Sigmoid colon (tissue), 6 donors: ENCODE measurements at regions not wholly inside any gene's neighbourhood (a gene's known extent, or its start where the extent isn't known, plus 50 kb on each side); places are given as distances from the start of the nearest gene placed in this dataset.
"Not testable (repeated sequence)": the region's sequence is repeated elsewhere in the genome, so short reads cannot be mapped to it uniquely, and the experiment has no call there.

ENCODE experiments used
- DNase-seq: peaks from one replicate; pipeline ENCODE4 v3.0.0-alpha.2; 2019
- H3K27ac ChIP-seq, 4 donors: fragments of 200-600 bp; sonication (generic); one replicate each; pipeline ENCODE4 v1.5.1; 2016 to 2019; ENCODE audit warnings: mild to moderate bottlenecking in 1 of 4
- H3K27me3 ChIP-seq, 3 donors: fragments of 200-600 bp; sonication (generic); one replicate each; pipeline ENCODE4 v1.5.1; 2019; ENCODE audit warnings: mild to moderate bottlenecking in 1 of 3
- H3K36me3 ChIP-seq, 4 donors: fragments of 200-600 bp; sonication (generic); one replicate each; pipeline ENCODE4 v1.5.1; 2016 to 2019
- H3K4me1 ChIP-seq, 4 donors: fragments of 200-600 bp; sonication (generic); one replicate each; pipeline ENCODE4 v1.5.1; 2017 to 2019
- H3K4me3 ChIP-seq, 4 donors: fragments of 200-600 bp; sonication (generic); one replicate each; pipeline ENCODE4 v1.5.1; 2017 to 2019; ENCODE audit warnings: mild to moderate bottlenecking in 2 of 4, moderate library complexity in 1 of 4
- H3K9me3 ChIP-seq, 4 donors: fragments of 200-600 bp in 3 of 4; sonication (generic) in 3 of 4; one replicate each; pipeline versions ENCODE4 v1.5.1 to v1.6.1; 2013 to 2019
- EP300 ChIP-seq, 4 donors: sonication (generic); formaldehyde crosslinking; IDR thresholded peaks; one replicate each; pipeline ENCODE4 v1.6.1; 2017; ENCODE audit warnings: antibody characterized with exemption in 4 of 4
- POLR2A ChIP-seq, 2 donors: fragments of 450-650 bp; IDR thresholded peaks; one replicate each; pipeline ENCODE4 v1.6.1; 2016; ENCODE audit warnings: antibody characterized with exemption in 2 of 2, mild to moderate bottlenecking in 2 of 2, moderate library complexity in 2 of 2
- POLR2AphosphoS5 ChIP-seq, 4 donors: sonication (generic); formaldehyde crosslinking; IDR thresholded peaks; one replicate each; pipeline ENCODE4 v1.6.1; 2017; ENCODE audit warnings: antibody characterized with exemption in 4 of 4
- WGBS, 2 donors: extraction: QIAGEN DNeasy Blood & Tissue Kit; methylation state at CpG; one replicate each; pipeline ENCODE4 v1.1.7; 2013; 5-methylcytosine and 5-hydroxymethylcytosine counted together
- intact Hi-C: fragments of 100-400 bp; cut with DNase I; formaldehyde crosslinking; loops from one replicate; pipeline ENCODE4 v1.15.1; 2023
- TF ChIP-seq, protein P1 (sequence below), 4 experiments: fragments of 450-650 bp in 3 of 4; fragments of 200-600 bp in 1 of 4; IDR thresholded peaks; one replicate each; pipeline ENCODE4 v1.5.1; 2016 to 2019; ENCODE audit warnings: antibody characterized with exemption in 4 of 4, mild to moderate bottlenecking in 3 of 4, moderate library complexity in 2 of 4
- donor health status: healthy with polysubstance abuse.
- donor health status: healthy.

DNA sequence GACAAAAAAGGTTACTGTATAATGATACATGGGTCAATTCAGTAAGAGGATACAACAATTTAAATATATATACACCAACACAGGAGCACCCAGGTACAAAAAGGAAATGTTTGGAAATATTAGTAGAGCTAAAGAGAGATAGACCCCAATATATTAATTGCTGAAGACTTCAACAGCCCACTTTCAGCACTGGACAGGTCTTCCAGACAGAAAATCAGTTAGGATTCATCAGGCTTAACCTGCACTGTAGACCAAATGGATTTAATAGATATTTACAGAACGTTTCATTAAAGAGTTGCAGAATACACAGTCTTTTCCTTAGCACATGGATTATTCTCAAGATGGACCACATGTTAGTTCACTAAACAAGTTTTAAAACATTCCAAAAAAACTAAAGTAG lies 845.9 kb upstream of the GBE1 start:
- WGBS, 2 donors: 73 to 85% methylated on average over 1 of the region's 1 CpG
- H3K27ac ChIP-seq: no peak overlapping the region
- no peak overlapping the region for H3K4me3 ChIP-seq
- H3K9me3 ChIP-seq: no peaks in the 10 kb centered on the region
- H3K27me3 ChIP-seq: no peaks in the 10 kb centered on the region
- H3K4me1 ChIP-seq: no peaks in the 10 kb centered on the region
- H3K36me3 ChIP-seq: no peaks in the 10 kb centered on the region
- no peak for DNase-seq
- intact Hi-C loops: no loop called here
- no peak for TF ChIP-seq POLR2AphosphoS5 (IDR thresholded peaks at IDR 0.05)
- TF ChIP-seq, protein P1, sequence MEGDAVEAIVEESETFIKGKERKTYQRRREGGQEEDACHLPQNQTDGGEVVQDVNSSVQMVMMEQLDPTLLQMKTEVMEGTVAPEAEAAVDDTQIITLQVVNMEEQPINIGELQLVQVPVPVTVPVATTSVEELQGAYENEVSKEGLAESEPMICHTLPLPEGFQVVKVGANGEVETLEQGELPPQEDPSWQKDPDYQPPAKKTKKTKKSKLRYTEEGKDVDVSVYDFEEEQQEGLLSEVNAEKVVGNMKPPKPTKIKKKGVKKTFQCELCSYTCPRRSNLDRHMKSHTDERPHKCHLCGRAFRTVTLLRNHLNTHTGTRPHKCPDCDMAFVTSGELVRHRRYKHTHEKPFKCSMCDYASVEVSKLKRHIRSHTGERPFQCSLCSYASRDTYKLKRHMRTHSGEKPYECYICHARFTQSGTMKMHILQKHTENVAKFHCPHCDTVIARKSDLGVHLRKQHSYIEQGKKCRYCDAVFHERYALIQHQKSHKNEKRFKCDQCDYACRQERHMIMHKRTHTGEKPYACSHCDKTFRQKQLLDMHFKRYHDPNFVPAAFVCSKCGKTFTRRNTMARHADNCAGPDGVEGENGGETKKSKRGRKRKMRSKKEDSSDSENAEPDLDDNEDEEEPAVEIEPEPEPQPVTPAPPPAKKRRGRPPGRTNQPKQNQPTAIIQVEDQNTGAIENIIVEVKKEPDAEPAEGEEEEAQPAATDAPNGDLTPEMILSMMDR (IDR thresholded peaks at IDR 0.05): no peak
- no peak for TF ChIP-seq EP300 (IDR thresholded peaks at IDR 0.05)
- no peak for TF ChIP-seq POLR2A (IDR thresholded peaks at IDR 0.05)

GRCh38 chr3:82596805-82597204 lies 835.4 kb upstream of the GBE1 start:
- H3K27me3 ChIP-seq: no peaks in the 10 kb centered on the region
- H3K4me3 ChIP-seq: no peak overlapping the region
- no peak overlapping the region for H3K27ac ChIP-seq
- peaks cover 0 to 8% (median 3%) of the 10 kb centered on the region in 4 donors for H3K9me3 ChIP-seq
- H3K4me1 ChIP-seq: no peaks in the 10 kb centered on the region
- intact Hi-C loops: no loop called here
- TF ChIP-seq, protein P1 (IDR thresholded peaks at IDR 0.05): no peak
- TF ChIP-seq POLR2A (IDR thresholded peaks at IDR 0.05): no peak
- no peak for DNase-seq
- 69 to 70% methylated on average over 1 of the region's 1 CpG for WGBS, 2 donors
- no peaks in the 10 kb centered on the region for H3K36me3 ChIP-seq

GRCh38 chr3:82595530-82595929 lies 834.1 kb upstream of the GBE1 start:
- WGBS, 2 donors: 85 to 92% methylated on average over 2 of the region's 2 CpGs
- Histone ChIP-seq H3K4me1 (no peaks in the 10 kb centered on the region), H3K27ac (no peak overlapping the region), H3K9me3 (peaks cover 0 to 8% (median 3%) of the 10 kb centered on the region in 4 donors), H3K27me3 (no peaks in the 10 kb centered on the region), H3K4me3 (no peak overlapping the region), H3K36me3 (no peaks in the 10 kb centered on the region)
- TF ChIP-seq EP300 (IDR thresholded peaks at IDR 0.05): no peak
- TF ChIP-seq, protein P1 (IDR thresholded peaks at IDR 0.05): no peak
- TF ChIP-seq POLR2AphosphoS5 (IDR thresholded peaks at IDR 0.05): no peak
- intact Hi-C loops: no loop called here
- DNase-seq: no peak

DNA sequence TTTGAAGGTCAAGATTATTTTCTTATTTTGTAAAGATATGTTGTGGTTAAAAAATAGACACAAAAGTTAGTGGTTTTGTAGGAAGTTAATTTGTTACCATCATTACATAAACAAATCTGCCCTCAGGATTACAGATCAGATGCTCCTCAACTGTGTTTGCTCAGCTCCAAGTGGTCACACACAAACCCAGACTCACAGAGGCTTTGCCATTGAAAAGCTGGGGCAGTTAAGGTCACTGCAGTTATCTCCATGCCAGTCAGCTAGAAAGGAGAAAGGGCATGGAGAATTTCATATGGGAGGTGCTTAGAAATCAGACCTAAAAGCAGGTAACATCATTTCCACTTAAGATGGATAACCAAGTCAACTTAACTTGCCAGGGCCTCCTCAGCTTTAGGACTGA lies 825.7 kb upstream of the GBE1 start:
- no peaks in the 10 kb centered on the region for H3K27me3 ChIP-seq

DNA sequence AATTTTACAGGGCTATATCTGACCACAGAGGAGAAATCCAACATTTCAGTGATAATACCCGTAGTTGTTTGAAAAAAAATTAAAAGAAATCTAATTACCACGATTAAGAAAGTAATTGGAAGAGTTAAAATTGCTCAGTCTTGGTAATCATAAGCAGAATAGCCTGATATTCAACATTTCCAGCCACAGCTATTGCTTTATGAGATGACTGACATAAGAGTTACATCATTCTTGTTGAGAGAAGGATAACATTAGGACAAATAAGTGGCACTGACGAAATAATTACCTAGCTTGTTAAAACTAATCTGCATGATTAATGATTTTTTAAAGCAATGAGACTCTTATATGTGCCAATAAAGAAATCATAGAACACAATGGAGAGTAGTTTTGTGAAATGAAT lies 825.0 kb upstream of the GBE1 start:
- Histone ChIP-seq H3K9me3 (no peaks in the 10 kb centered on the region), H3K36me3 (no peaks in the 10 kb centered on the region), H3K27ac (no peak overlapping the region), H3K4me3 (no peak overlapping the region), H3K4me1 (no peaks in the 10 kb centered on the region), H3K27me3 (no peaks in the 10 kb centered on the region)
- intact Hi-C loops: no loop called here
- WGBS, 2 donors: 54 to 73% methylated on average over 3 of the region's 3 CpGs
- no peak for DNase-seq
- TF ChIP-seq POLR2A (IDR thresholded peaks at IDR 0.05) (no peak), POLR2AphosphoS5 (IDR thresholded peaks at IDR 0.05) (no peak), EP300 (IDR thresholded peaks at IDR 0.05) (no peak)
- TF ChIP-seq, protein P1 (IDR thresholded peaks at IDR 0.05): no peak

More for the DNA sequence above, 825.7 kb upstream of the GBE1 start:
- no peak for DNase-seq
- TF ChIP-seq, protein P1 (IDR thresholded peaks at IDR 0.05): no peak
- no peak for TF ChIP-seq EP300 (IDR thresholded peaks at IDR 0.05)
- no peak for TF ChIP-seq POLR2AphosphoS5 (IDR thresholded peaks at IDR 0.05)
- no peak for TF ChIP-seq POLR2A (IDR thresholded peaks at IDR 0.05)
- no peaks in the 10 kb centered on the region for H3K36me3 ChIP-seq
- H3K27ac ChIP-seq: no peak overlapping the region
- no peaks in the 10 kb centered on the region for H3K4me1 ChIP-seq
- H3K9me3 ChIP-seq: no peaks in the 10 kb centered on the region
- H3K4me3 ChIP-seq: no peak overlapping the region
- intact Hi-C loops: no loop called here

GRCh38 chr3:82586002-82586401 lies 824.6 kb upstream of the GBE1 start:
- H3K27me3 ChIP-seq, H3K4me3 ChIP-seq, H3K36me3 ChIP-seq, DNase-seq, H3K27ac ChIP-seq, intact Hi-C loops, H3K9me3 ChIP-seq, H3K4me1 ChIP-seq: not testable (repeated sequence)
- 28 to 52% methylated on average over 5 of the region's 5 CpGs for WGBS, 2 donors

- H3K27me3 ChIP-seq, H3K4me3 ChIP-seq, H3K4me1 ChIP-seq, H3K27ac ChIP-seq, H3K36me3 ChIP-seq, intact Hi-C loops, DNase-seq, H3K9me3 ChIP-seq: not testable (repeated sequence)
- 56 to 85% methylated on average over 2 of the region's 2 CpGs for WGBS, 2 donors
Observed at GRCh38 chr3:82585591-82585990, 824.1 kb upstream of the GBE1 start.

DNA sequence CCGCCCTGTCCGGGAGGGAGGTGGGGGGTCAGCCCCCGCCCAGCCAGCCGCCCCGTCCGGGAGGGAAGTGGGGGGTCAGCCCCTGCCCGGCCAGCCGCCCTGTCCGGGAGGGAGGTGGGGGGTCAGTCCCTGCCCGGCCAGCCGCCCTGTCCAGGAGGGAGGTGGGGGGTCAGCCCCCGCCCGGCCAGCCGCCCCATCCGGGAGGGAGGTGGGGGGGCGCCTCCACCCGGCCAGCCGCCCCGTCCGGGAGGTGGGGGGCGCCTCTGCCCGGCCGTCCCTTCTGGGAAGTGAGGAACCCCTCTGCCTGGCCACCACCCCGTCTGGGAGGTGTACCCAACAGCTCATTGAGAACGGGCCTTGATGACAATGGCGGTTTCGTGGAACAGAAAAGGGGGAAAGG lies 823.4 kb upstream of the GBE1 start:
- H3K9me3 ChIP-seq, DNase-seq, H3K4me1 ChIP-seq, H3K4me3 ChIP-seq, H3K27me3 ChIP-seq, H3K27ac ChIP-seq, intact Hi-C loops, H3K36me3 ChIP-seq: not testable (repeated sequence)
- 93 to 94% methylated on average over 23 to 27 of the region's 27 CpGs for WGBS, 2 donors
